ENCODE measurements at regions not wholly inside any gene's neighbourhood (a gene's known extent, or its start where the extent isn't known, plus 50 kb on each side); places are given as distances from the start of the nearest gene placed in this dataset.

DNA sequence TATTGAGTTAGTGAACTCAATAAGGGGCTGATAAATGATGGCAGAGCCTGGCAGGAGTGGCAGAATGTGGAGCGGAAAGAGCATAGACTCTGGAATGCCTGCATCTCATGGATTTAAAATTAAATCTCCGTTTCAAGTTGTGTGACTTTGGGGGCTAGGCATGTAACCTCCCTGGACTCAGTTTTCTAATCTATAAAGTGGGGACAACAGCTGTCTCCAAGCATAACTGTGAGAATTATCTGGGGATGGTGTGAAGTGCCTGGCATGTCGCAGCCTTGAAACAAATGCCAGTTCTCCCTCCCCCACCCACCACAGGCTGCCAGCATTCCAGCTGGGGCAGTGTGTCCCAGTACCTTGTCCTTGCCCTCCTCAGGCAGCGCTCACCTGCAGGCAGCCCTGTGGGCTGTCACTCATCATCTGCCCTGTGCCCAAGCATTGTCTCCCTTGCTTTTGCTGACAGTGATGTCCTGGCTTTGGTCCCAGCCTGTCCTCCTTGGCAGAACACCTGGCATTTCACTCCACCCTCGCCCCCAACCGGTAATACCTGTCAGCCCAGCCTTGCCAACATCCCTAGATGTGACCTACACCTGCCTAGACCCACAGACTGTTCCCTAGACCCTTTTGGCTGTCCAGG lies 129.6 kb downstream of the MRM1 start:
- Histone ChIP-seq H3K27ac (no peak overlapping the region), H3K4me3 (no peak overlapping the region), H3K9me3 (replicated peaks in 1 of 3) (no peaks in the 10 kb centered on the region), H3K4me1 (replicated peaks in 1 of 2) (no peaks in the 10 kb centered on the region), H3K27me3 (peaks cover 28% of the 10 kb centered on the region), H3K36me3 (replicated peaks in 1 of 2) (no peaks in the 10 kb centered on the region)
- TF ChIP-seq, protein P1, sequence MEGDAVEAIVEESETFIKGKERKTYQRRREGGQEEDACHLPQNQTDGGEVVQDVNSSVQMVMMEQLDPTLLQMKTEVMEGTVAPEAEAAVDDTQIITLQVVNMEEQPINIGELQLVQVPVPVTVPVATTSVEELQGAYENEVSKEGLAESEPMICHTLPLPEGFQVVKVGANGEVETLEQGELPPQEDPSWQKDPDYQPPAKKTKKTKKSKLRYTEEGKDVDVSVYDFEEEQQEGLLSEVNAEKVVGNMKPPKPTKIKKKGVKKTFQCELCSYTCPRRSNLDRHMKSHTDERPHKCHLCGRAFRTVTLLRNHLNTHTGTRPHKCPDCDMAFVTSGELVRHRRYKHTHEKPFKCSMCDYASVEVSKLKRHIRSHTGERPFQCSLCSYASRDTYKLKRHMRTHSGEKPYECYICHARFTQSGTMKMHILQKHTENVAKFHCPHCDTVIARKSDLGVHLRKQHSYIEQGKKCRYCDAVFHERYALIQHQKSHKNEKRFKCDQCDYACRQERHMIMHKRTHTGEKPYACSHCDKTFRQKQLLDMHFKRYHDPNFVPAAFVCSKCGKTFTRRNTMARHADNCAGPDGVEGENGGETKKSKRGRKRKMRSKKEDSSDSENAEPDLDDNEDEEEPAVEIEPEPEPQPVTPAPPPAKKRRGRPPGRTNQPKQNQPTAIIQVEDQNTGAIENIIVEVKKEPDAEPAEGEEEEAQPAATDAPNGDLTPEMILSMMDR (IDR thresholded peaks at IDR 0.05), result no peak
- TF ChIP-seq POLR2A (IDR thresholded peaks at IDR 0.05), result no peak
- 69 to 78% (median 73%) methylated on average over 4 to 6 of the region's 6 CpGs for WGBS, 4 donors
- no peak for DNase-seq
- intact Hi-C loops (cut with DNase I), result no loop called here

DNA sequence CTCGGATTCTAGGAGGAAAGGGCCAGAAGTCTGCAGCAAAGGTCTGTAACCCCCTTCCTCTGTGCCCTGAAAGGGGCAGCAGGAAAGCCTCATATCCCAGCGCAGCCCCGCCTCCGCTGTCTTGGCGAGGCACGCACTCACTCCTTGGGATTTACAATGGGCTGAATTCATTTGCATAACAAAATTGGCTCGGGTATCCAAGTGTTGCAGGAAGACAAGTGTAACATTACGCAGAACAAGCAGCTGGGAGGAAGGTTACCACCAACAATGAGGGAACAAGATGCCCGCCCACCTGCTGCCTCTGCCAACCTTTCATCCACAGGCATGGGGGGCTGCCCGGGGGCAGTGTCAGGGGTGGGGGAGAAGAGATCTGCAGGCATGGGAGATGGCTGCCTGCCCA lies 130.4 kb downstream of the MRM1 start:
- 34 to 43% (median 40%) methylated on average over 9 to 10 of the region's 10 CpGs for WGBS, 4 donors
- no peak overlapping the region for H3K4me3 ChIP-seq
- peaks cover 28% of the 10 kb centered on the region for H3K27me3 ChIP-seq
- H3K27ac ChIP-seq, result no peak overlapping the region
- DNase-seq, result no peak
- intact Hi-C loops (cut with DNase I), result no loop called here
- TF ChIP-seq, protein P1 (IDR thresholded peaks at IDR 0.05), result no peak
- TF ChIP-seq POLR2A (IDR thresholded peaks at IDR 0.05), result no peak
- no peaks in the 10 kb centered on the region for H3K9me3 ChIP-seq (replicated peaks in 1 of 3)
- no peaks in the 10 kb centered on the region for H3K4me1 ChIP-seq (replicated peaks in 1 of 2)
- no peaks in the 10 kb centered on the region for H3K36me3 ChIP-seq (replicated peaks in 1 of 2)

DNA sequence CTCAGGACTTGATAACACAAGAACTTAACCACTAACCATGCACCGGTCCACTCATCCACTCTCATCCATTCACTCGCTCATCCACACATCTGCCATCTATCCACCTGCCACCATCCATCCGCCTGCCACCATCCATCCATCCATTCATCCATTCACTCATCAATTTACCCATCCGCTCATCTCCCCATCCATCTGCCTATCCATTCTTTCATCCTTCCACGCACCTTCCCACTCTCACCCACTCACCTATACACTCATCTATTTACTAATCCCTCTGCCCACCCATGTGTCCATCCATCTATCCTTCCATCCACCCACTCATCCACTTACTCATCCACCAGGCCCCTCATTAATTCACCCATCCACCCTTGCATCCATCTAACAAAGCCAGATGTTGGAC lies 131.0 kb downstream of the MRM1 start:
- H3K36me3 ChIP-seq (replicated peaks in 1 of 2), result no peaks in the 10 kb centered on the region
- H3K4me3 ChIP-seq, result no peak overlapping the region
- WGBS, 4 donors, result 86 to 96% (median 89%) methylated on average over 5 of the region's 5 CpGs
- no peak for DNase-seq
- TF ChIP-seq, protein P1 (IDR thresholded peaks at IDR 0.05), result no peak
- TF ChIP-seq POLR2A (IDR thresholded peaks at IDR 0.05), result no peak
- H3K4me1 ChIP-seq (replicated peaks in 1 of 2), result no peaks in the 10 kb centered on the region
- H3K27me3 ChIP-seq, result peaks cover 28% of the 10 kb centered on the region
- no peaks in the 10 kb centered on the region for H3K9me3 ChIP-seq (replicated peaks in 1 of 3)
- H3K27ac ChIP-seq, result no peak overlapping the region
- intact Hi-C loops (cut with DNase I), result no loop called here

DNA sequence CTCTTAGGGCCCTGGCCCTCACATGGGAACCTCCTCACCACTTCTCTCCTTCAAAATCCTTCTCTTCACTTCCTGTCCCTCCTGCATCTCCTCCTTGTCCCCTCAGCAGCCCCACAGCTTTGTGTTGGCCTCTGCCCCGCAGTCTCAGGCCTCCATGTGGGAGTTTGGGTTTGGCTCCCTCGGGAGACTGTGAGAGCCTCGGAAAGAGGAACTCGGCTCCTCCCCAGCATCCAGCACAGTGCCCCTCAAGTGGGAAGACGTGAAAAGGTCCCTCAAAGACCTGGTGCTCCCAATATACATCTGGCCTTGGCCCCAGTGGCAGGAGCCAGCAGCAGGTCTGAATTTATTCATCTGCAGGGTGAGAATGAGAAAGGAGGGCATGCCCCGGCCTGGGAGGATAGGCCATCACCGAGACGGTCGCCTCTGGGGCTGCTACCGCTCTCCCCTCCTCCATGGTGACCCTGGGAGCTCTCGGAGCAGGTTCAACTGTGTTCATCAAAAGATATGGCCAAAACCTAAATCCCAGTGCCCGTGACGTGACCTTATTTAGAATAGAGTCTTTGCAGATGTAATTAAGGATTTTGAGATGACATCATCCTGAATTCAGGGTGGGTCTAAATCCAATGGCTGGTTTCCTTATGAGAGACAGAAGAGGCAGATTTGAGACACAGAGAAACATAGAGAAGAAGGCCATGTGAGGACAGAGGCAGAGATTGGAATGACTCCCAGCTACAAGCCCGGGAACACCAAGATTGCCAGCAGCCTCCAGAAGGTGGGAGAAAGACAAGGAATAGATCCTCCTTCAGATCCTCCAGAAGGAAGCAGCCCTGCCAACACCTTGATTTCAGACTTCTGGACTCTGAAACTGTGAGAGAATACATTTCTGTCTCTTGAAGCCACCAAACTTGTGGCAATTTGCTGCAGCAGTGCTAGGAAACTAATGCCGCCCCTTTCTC lies 135.1 kb downstream of the MRM1 start:
- Histone ChIP-seq H3K4me1 (replicated peaks in 1 of 2) (no peaks in the 10 kb centered on the region), H3K27me3 (peaks cover 3% of the 10 kb centered on the region), H3K4me3 (no peak overlapping the region), H3K36me3 (replicated peaks in 1 of 2) (no peaks in the 10 kb centered on the region), H3K27ac (no peak overlapping the region), H3K9me3 (replicated peaks in 1 of 3) (no peaks in the 10 kb centered on the region)
- intact Hi-C loops (cut with DNase I), result no loop called here
- no peak for DNase-seq
- 75 to 83% (median 78%) methylated on average over 10 to 15 of the region's 15 CpGs for WGBS, 4 donors
- no peak for TF ChIP-seq POLR2A (IDR thresholded peaks at IDR 0.05)
- TF ChIP-seq, protein P1 (IDR thresholded peaks at IDR 0.05), result no peak

Data from adrenal gland (tissue), 9 donors.